Ascending aorta (tissue), 2 donors: ENCODE measurements at regions not wholly inside any gene's neighbourhood (a gene's known extent, or its start where the extent isn't known, plus 50 kb on each side); places are given as distances from the start of the nearest gene placed in this dataset.

Experiments used
- DNase-seq, 2 donors: peaks; one replicate each; pipeline ENCODE4 v3.0.0-alpha.2; 2019; ENCODE audit warnings: low spot score in 2 of 2
- H3K27ac ChIP-seq, 2 donors: fragments of 200-600 bp; sonication (generic); one replicate each; pipeline ENCODE4 v1.5.1; 2016 to 2017; ENCODE audit warnings: mild to moderate bottlenecking in 1 of 2
- H3K27me3 ChIP-seq: fragments of 200-600 bp; sonication (generic); one replicate; pipeline ENCODE4 v1.5.1; 2017
- H3K36me3 ChIP-seq, 2 donors: fragments of 200-600 bp; sonication (generic); one replicate each; pipeline ENCODE4 v1.5.1; 2016
- H3K4me1 ChIP-seq, 2 donors: fragments of 200-600 bp; sonication (generic); one replicate each; pipeline ENCODE4 v1.5.1; 2016 to 2017; ENCODE audit warnings: mild to moderate bottlenecking in 1 of 2
- H3K4me3 ChIP-seq, 2 donors: fragments of 200-600 bp; sonication (generic); one replicate each; pipeline ENCODE4 v1.5.1; 2016 to 2017; ENCODE audit warnings: mild to moderate bottlenecking in 1 of 2
- H3K9me3 ChIP-seq, 2 donors: fragments of 200-600 bp; sonication (generic); one replicate each; pipeline ENCODE4 v1.5.1; 2016
- CTCF ChIP-seq, 3 experiments: fragments of 200-600 bp in 2 of 3; fragments of 450-650 bp in 1 of 3; sonication (generic) in 2 of 3; IDR thresholded peaks; one replicate each; pipeline ENCODE4 v1.5.1; 2016 to 2019; ENCODE audit warnings: antibody characterized with exemption in 3 of 3, mild to moderate bottlenecking in 1 of 3, moderate library complexity in 1 of 3
- intact Hi-C: fragments of 100-400 bp; cut with DNase I; formaldehyde crosslinking; loops from one replicate; pipeline ENCODE4 v1.15.1; 2023

- intact Hi-C loops: no loop called here
- no peak for DNase-seq
- no peaks in the 10 kb centered on the region for H3K4me1 ChIP-seq
- H3K9me3 ChIP-seq: no peaks in the 10 kb centered on the region
- no peak for TF ChIP-seq CTCF (IDR thresholded peaks at IDR 0.05)
- no peak overlapping the region for H3K27ac ChIP-seq
- no peak overlapping the region for H3K4me3 ChIP-seq
- H3K36me3 ChIP-seq: no peaks in the 10 kb centered on the region
- H3K27me3 ChIP-seq: no peaks in the 10 kb centered on the region
Observed at GRCh38 chr16:7124701-7125100, 207.9 kb upstream of the RBFOX1 start.

GRCh38 chr16:7124242-7124641 is 208.4 kb upstream of the RBFOX1 start:
- no peaks in the 10 kb centered on the region for H3K4me1 ChIP-seq
- intact Hi-C loops: no loop called here
- H3K36me3 ChIP-seq: no peaks in the 10 kb centered on the region
- TF ChIP-seq CTCF (IDR thresholded peaks at IDR 0.05): no peak
- H3K4me3 ChIP-seq: no peak overlapping the region
- DNase-seq: no peak
- H3K27ac ChIP-seq: no peak overlapping the region
- no peaks in the 10 kb centered on the region for H3K9me3 ChIP-seq
- H3K27me3 ChIP-seq: no peaks in the 10 kb centered on the region

GRCh38 chr16:7116734-7117133 is 215.9 kb upstream of the RBFOX1 start:
- H3K36me3 ChIP-seq: no peaks in the 10 kb centered on the region
- no peak for DNase-seq
- H3K9me3 ChIP-seq: no peaks in the 10 kb centered on the region
- TF ChIP-seq CTCF (IDR thresholded peaks at IDR 0.05): no peak
- no peak overlapping the region for H3K27ac ChIP-seq
- H3K27me3 ChIP-seq: no peaks in the 10 kb centered on the region
- intact Hi-C loops: no loop called here
- H3K4me1 ChIP-seq: no peaks in the 10 kb centered on the region
- no peak overlapping the region for H3K4me3 ChIP-seq

- TF ChIP-seq CTCF (IDR thresholded peaks at IDR 0.05): no peak
- no peaks in the 10 kb centered on the region for H3K9me3 ChIP-seq
- H3K4me3 ChIP-seq: no peak overlapping the region
- no peak overlapping the region for H3K27ac ChIP-seq
- H3K4me1 ChIP-seq: no peaks in the 10 kb centered on the region
- intact Hi-C loops: no loop called here
- H3K27me3 ChIP-seq: no peaks in the 10 kb centered on the region
- DNase-seq: no peak
- no peaks in the 10 kb centered on the region for H3K36me3 ChIP-seq
Observed at GRCh38 chr16:7115898-7116297, 216.7 kb upstream of the RBFOX1 start.

GRCh38 chr16:7113949-7114348 is 218.7 kb upstream of the RBFOX1 start:
- H3K36me3 ChIP-seq: no peaks in the 10 kb centered on the region
- no peak overlapping the region for H3K27ac ChIP-seq
- no peak for TF ChIP-seq CTCF (IDR thresholded peaks at IDR 0.05)

GRCh38 chr16:7113395-7113794 is 219.2 kb upstream of the RBFOX1 start:
- no peak for DNase-seq
- H3K4me1 ChIP-seq: no peaks in the 10 kb centered on the region
- intact Hi-C loops: no loop called here

More at GRCh38 chr16:7113949-7114348, 218.7 kb upstream of the RBFOX1 start:
- H3K4me1 ChIP-seq: no peaks in the 10 kb centered on the region
- no peaks in the 10 kb centered on the region for H3K27me3 ChIP-seq
- no peaks in the 10 kb centered on the region for H3K9me3 ChIP-seq
- no peak overlapping the region for H3K4me3 ChIP-seq
- DNase-seq: no peak
- intact Hi-C loops: no loop called here

More at GRCh38 chr16:7113395-7113794, 219.2 kb upstream of the RBFOX1 start:
- H3K27me3 ChIP-seq: no peaks in the 10 kb centered on the region
- H3K27ac ChIP-seq: no peak overlapping the region
- no peak overlapping the region for H3K4me3 ChIP-seq
- no peaks in the 10 kb centered on the region for H3K36me3 ChIP-seq
- H3K9me3 ChIP-seq: no peaks in the 10 kb centered on the region
- TF ChIP-seq CTCF (IDR thresholded peaks at IDR 0.05): no peak
